Stomach (tissue), 8 donors: ENCODE measurements at regions not wholly inside any gene's neighbourhood (a gene's known extent, or its start where the extent isn't known, plus 50 kb on each side); places are given as distances from the start of the nearest gene placed in this dataset.

Experiments
- DNase-seq, 2 donors: peaks; one replicate each; pipeline versions ENCODE4 v3.0.0 to v3.0.0-alpha.2; 2013 to 2019
- H3K27ac ChIP-seq, 5 donors: fragments of 200-600 bp in 4 of 5; sonication (generic) in 4 of 5; one replicate each; pipeline ENCODE4 v1.5.1; 2013 to 2019; ENCODE audit warnings: mild to moderate bottlenecking in 1 of 5, moderate library complexity in 1 of 5
- H3K27me3 ChIP-seq, 3 donors: fragments of 200-600 bp; sonication (generic); one replicate each; pipeline ENCODE4 v1.5.1; 2017 to 2019; ENCODE audit warnings: mixed run types in 1 of 3
- H3K36me3 ChIP-seq, 4 donors: fragments of 200-600 bp; sonication (generic); 1 replicate in 3 of 4; 2 replicates in 1 of 4; pipeline ENCODE4 v1.5.1; 2016 to 2019
- H3K4me1 ChIP-seq, 4 donors: fragments of 200-600 bp; sonication (generic); one replicate each; pipeline ENCODE4 v1.5.1; 2016 to 2019
- H3K4me3 ChIP-seq, 4 donors: fragments of 200-600 bp; sonication (generic) in 3 of 4; one replicate each; pipeline ENCODE4 v1.5.1; 2016 to 2019; ENCODE audit warnings: mild to moderate bottlenecking in 1 of 4
- H3K9me3 ChIP-seq, 4 donors: fragments of 200-600 bp; sonication (generic); one replicate each; pipeline ENCODE4 v1.5.1; 2016 to 2019
- EP300 ChIP-seq: sonication (generic); formaldehyde crosslinking; IDR thresholded peaks from one replicate; pipeline ENCODE4 v1.6.1; 2017; ENCODE audit warnings: antibody characterized with exemption
- POLR2A ChIP-seq, 4 donors: fragments of 450-650 bp; IDR thresholded peaks; one replicate each; pipeline ENCODE4 v1.6.1; 2016; ENCODE audit warnings: antibody characterized with exemption in 4 of 4, control low read depth in 2 of 4, mild to moderate bottlenecking in 1 of 4, moderate library complexity in 1 of 4
- POLR2AphosphoS5 ChIP-seq, 3 donors: sonication (generic); formaldehyde crosslinking; IDR thresholded peaks; one replicate each; pipeline ENCODE4 v1.6.1; 2016; ENCODE audit warnings: antibody characterized with exemption in 3 of 3
- WGBS, 5 donors: extraction: QIAGEN DNeasy Blood & Tissue Kit in 3 of 5; methylation state at CpG; one replicate each; pipeline versions ENCODE4 v1.1.5 to v1.1.7; 2013 to 2018; 5-methylcytosine and 5-hydroxymethylcytosine counted together
- intact Hi-C: fragments of 100-400 bp; cut with DNase I; formaldehyde crosslinking; loops from one replicate; pipeline ENCODE4 v1.15.1; 2023; ENCODE audit warnings: low total_unique reads
- TF ChIP-seq, protein P1 (sequence below), 7 experiments: fragments of 450-650 bp in 4 of 7; fragments of 200-600 bp in 3 of 7; sonication (generic) in 3 of 7; IDR thresholded peaks; one replicate each; pipeline ENCODE4 v1.5.1; 2016 to 2019; ENCODE audit warnings: antibody characterized with exemption in 7 of 7, control low read depth in 2 of 7, mild to moderate bottlenecking in 1 of 7
- donor health status: healthy with polysubstance abuse.
- donor health status: Bipolar disorder and iron deficiency.
- donor health status: healthy.

DNA sequence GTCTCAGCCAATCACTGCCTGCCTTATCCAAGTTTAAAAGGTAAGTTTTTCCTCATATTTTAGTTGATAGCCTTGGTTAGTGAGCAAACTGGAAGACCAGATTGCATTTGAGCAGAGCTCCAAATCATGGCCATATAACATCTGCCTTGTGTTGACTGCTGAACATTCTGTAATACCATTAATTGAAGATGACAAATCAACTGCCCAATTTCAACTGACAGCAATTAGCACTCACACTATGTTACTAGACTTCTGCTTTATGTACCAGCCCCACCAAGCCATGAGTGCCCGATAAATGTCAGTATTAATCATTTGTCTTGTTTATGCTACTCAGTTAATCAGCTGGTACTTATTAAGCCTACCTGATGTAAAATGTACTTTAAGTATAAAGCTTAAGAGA is 83.1 kb downstream of the CGGBP1 start:
- peaks cover 5 to 18% (median 14%) of the 10 kb centered on the region in 4 donors for H3K9me3 ChIP-seq
- no peak for TF ChIP-seq POLR2A (IDR thresholded peaks at IDR 0.05)
- TF ChIP-seq EP300, result no peak
- TF ChIP-seq POLR2AphosphoS5 (IDR thresholded peaks at IDR 0.05), result no peak
- TF ChIP-seq, protein P1, sequence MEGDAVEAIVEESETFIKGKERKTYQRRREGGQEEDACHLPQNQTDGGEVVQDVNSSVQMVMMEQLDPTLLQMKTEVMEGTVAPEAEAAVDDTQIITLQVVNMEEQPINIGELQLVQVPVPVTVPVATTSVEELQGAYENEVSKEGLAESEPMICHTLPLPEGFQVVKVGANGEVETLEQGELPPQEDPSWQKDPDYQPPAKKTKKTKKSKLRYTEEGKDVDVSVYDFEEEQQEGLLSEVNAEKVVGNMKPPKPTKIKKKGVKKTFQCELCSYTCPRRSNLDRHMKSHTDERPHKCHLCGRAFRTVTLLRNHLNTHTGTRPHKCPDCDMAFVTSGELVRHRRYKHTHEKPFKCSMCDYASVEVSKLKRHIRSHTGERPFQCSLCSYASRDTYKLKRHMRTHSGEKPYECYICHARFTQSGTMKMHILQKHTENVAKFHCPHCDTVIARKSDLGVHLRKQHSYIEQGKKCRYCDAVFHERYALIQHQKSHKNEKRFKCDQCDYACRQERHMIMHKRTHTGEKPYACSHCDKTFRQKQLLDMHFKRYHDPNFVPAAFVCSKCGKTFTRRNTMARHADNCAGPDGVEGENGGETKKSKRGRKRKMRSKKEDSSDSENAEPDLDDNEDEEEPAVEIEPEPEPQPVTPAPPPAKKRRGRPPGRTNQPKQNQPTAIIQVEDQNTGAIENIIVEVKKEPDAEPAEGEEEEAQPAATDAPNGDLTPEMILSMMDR (IDR thresholded peaks at IDR 0.05), result no peak
- no peaks in the 10 kb centered on the region for H3K36me3 ChIP-seq

DNA sequence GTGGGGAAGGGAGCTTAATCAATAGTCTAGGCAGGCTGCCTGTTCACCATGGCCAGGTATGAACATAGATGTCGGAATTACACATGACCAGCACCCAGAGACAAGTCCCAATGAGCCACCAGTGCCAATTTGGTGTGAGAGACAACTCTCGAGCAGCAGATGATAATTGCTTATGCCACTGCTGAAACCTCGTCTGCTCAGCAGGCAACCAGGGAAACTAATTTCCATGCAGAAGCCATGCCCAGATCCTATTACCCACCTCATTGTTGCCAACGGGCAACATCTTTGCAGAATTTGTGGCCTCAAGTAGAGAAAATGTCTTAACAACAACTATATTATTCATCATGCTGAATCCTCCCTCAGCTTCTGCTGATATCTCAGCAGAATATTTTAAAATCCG is 84.9 kb downstream of the CGGBP1 start:
- 70 to 85% (median 80%) methylated on average over 5 of the region's 5 CpGs for WGBS, 5 donors
- Histone ChIP-seq H3K9me3 (no peaks in the 10 kb centered on the region), H3K4me3 (no peak overlapping the region), H3K27me3 (no peaks in the 10 kb centered on the region), H3K27ac (no peak overlapping the region), H3K4me1 (no peaks in the 10 kb centered on the region), H3K36me3 (no peaks in the 10 kb centered on the region)
- TF ChIP-seq POLR2AphosphoS5 (IDR thresholded peaks at IDR 0.05) (no peak), POLR2A (IDR thresholded peaks at IDR 0.05) (no peak), EP300 (no peak)
- TF ChIP-seq, protein P1 (IDR thresholded peaks at IDR 0.05), result no peak
- DNase-seq, result no peak
- intact Hi-C loops, result no loop called here

More for the DNA sequence above, 83.1 kb downstream of the CGGBP1 start:
- no peak overlapping the region for H3K27ac ChIP-seq
- H3K4me3 ChIP-seq, result no peak overlapping the region
- 74 to 79% (median 78%) methylated on average over 1 of the region's 1 CpG for WGBS, 5 donors
- peak in 1 of 2 donors; percentile 68 for DNase-seq
- intact Hi-C loops, result no loop called here
- H3K27me3 ChIP-seq, result no peaks in the 10 kb centered on the region
- H3K4me1 ChIP-seq, result no peaks in the 10 kb centered on the region

DNA sequence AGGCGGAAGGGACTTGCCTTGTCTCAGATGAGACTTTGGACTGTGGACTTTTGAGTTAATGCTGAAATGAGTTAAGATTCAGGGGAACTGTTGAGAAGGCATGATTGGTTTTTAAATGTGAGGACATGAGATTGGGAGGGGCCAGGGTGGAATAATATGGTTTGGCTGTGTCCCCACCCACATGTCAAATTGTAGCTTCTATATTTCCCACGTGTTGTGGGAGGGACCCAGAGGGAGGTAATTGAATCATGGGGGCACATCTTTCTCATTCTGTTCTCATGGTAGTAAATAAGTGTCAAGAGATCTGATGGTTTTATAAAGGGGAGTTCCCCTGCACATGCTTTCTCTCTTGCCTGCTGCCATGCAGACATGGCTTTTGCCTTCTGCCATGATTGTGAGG is 89.2 kb downstream of the CGGBP1 start:
- H3K27ac ChIP-seq, result no peak overlapping the region
- TF ChIP-seq, protein P1 (IDR thresholded peaks at IDR 0.05), result no peak
- TF ChIP-seq EP300 (no peak), POLR2A (IDR thresholded peaks at IDR 0.05) (no peak), POLR2AphosphoS5 (IDR thresholded peaks at IDR 0.05) (no peak)
- no peaks in the 10 kb centered on the region for H3K4me1 ChIP-seq
- WGBS, 5 donors, result 49 to 70% (median 59%) methylated on average over 2 of the region's 2 CpGs
- H3K36me3 ChIP-seq, result no peaks in the 10 kb centered on the region
- no peak overlapping the region for H3K4me3 ChIP-seq
- intact Hi-C loops, result no loop called here
- DNase-seq, result no peak
- no peaks in the 10 kb centered on the region for H3K27me3 ChIP-seq
- H3K9me3 ChIP-seq, result no peaks in the 10 kb centered on the region

DNA sequence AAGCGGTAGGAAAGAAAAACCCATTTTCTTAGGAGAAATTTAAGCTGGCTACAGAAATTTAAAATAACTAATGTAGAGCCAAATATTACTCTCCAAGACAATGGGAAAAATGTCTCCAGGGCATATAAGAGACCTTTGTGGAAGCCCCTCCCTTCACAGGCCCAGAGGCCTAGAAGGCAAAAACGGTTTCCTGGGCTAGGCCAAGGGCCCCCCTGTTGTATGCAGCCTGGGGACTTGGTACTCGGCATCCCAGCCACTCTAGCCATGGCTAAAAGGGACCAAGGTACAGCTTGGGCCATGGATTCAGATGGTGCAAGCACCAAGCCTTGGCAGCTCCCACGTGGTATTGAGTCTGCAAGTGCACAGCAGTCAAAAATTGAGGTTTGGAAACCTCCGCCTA is 90.1 kb downstream of the CGGBP1 start:
- intact Hi-C loops, result no loop called here
- Histone ChIP-seq H3K27ac (no peak overlapping the region), H3K27me3 (no peaks in the 10 kb centered on the region), H3K36me3 (no peaks in the 10 kb centered on the region), H3K4me1 (no peaks in the 10 kb centered on the region), H3K4me3 (no peak overlapping the region), H3K9me3 (no peaks in the 10 kb centered on the region)
- DNase-seq, result no peak
- TF ChIP-seq, protein P1 (IDR thresholded peaks at IDR 0.05), result no peak
- TF ChIP-seq EP300, result no peak
- no peak for TF ChIP-seq POLR2A (IDR thresholded peaks at IDR 0.05)
- TF ChIP-seq POLR2AphosphoS5 (IDR thresholded peaks at IDR 0.05), result no peak
- WGBS, 5 donors, result 67 to 86% (median 76%) methylated on average over 5 of the region's 5 CpGs
